Panc1 (cell line): ENCODE measurements at regions not wholly inside any gene's neighbourhood (a gene's known extent, or its start where the extent isn't known, plus 50 kb on each side); places are given as distances from the start of the nearest gene placed in this dataset.

Experiments used
- CTCF ChIP-seq: fragments of 450-650 bp; IDR thresholded peaks from 2 replicates; pipeline ENCODE4 v1.5.1; 2017; ENCODE audit warnings: mild to moderate bottlenecking
- POLR2AphosphoS5 ChIP-seq: IDR thresholded peaks from 2 replicates; pipeline ENCODE4 v1.6.1; 2012; ENCODE audit warnings: mild to moderate bottlenecking, low read depth, low read length, moderate library complexity

GRCh38 chr2:181146171-181146570, 165.8 kb downstream of the UBE2E3 start:
- no peak for TF ChIP-seq CTCF
- no peak for TF ChIP-seq POLR2AphosphoS5
